Muscle of back (tissue), 3 donors: ENCODE measurements at regions not wholly inside any gene's neighbourhood (a gene's known extent, or its start where the extent isn't known, plus 50 kb on each side); places are given as distances from the start of the nearest gene placed in this dataset.
"Not testable (repeated sequence)": the region's sequence is repeated elsewhere in the genome, so short reads cannot be mapped to it uniquely, and the experiment has no call there.

Experiments
- DNase-seq, 3 donors: peaks; one replicate each; pipeline versions ENCODE4 v3.0.0 to v3.0.0-alpha.2; 2013

GRCh38 chr1:207196135-207196534 lies 92.1 kb downstream of the C4BPA start:
- DNase-seq: not testable (repeated sequence)

- not testable (repeated sequence) for DNase-seq
Measured at GRCh38 chr1:207201534-207201933, 97.5 kb downstream of the C4BPA start.

- no peak for DNase-seq
Measured at GRCh38 chr1:207202480-207202879, 98.4 kb downstream of the C4BPA start.

- no peak for DNase-seq
Measured at GRCh38 chr1:207203541-207203940, 99.5 kb downstream of the C4BPA start.

GRCh38 chr1:207205614-207206061 lies 101.6 kb downstream of the C4BPA start:
- DNase-seq: no peak

- DNase-seq: not testable (repeated sequence)
Measured at GRCh38 chr1:207208691-207209090, 104.7 kb downstream of the C4BPA start.

GRCh38 chr1:207214453-207214852 lies 107.0 kb upstream of the CD55 start:
- DNase-seq: no peak

- no peak for DNase-seq
Measured at GRCh38 chr1:207217778-207218511, 103.5 kb upstream of the CD55 start.

- DNase-seq: no peak
Measured at GRCh38 chr1:207218512-207219362, 102.7 kb upstream of the CD55 start.

- no peak for DNase-seq
Measured at GRCh38 chr1:207219979-207220889, 101.2 kb upstream of the CD55 start.

- no peak for DNase-seq
Measured at GRCh38 chr1:207221934-207222351, 99.5 kb upstream of the CD55 start.

GRCh38 chr1:207223162-207223561 lies 98.3 kb upstream of the CD55 start:
- DNase-seq: no peak

GRCh38 chr1:207224666-207225065 lies 96.8 kb upstream of the CD55 start:
- no peak for DNase-seq

GRCh38 chr1:207227131-207227630 lies 94.3 kb upstream of the CD55 start:
- DNase-seq: no peak

- no peak for DNase-seq
Measured at GRCh38 chr1:207228987-207229386, 92.5 kb upstream of the CD55 start.

GRCh38 chr1:207230441-207230840 lies 91.0 kb upstream of the CD55 start:
- DNase-seq: peak in 1 of 3 donors; percentile 6

- DNase-seq: no peak
Measured at GRCh38 chr1:207234690-207235089, 86.8 kb upstream of the CD55 start.

- DNase-seq: no peak
Measured at GRCh38 chr1:207239874-207240273, 81.6 kb upstream of the CD55 start.

GRCh38 chr1:207240325-207241101 lies 81.0 kb upstream of the CD55 start:
- DNase-seq: no peak

GRCh38 chr1:207241164-207241934 lies 80.1 kb upstream of the CD55 start:
- DNase-seq: no peak
